ENCODE measurements at regions not wholly inside any gene's neighbourhood (a gene's known extent, or its start where the extent isn't known, plus 50 kb on each side); places are given as distances from the start of the nearest gene placed in this dataset.
A peak's percentile ranks its signal among the peaks of the same experiment; 100 is the strongest.

DNA sequence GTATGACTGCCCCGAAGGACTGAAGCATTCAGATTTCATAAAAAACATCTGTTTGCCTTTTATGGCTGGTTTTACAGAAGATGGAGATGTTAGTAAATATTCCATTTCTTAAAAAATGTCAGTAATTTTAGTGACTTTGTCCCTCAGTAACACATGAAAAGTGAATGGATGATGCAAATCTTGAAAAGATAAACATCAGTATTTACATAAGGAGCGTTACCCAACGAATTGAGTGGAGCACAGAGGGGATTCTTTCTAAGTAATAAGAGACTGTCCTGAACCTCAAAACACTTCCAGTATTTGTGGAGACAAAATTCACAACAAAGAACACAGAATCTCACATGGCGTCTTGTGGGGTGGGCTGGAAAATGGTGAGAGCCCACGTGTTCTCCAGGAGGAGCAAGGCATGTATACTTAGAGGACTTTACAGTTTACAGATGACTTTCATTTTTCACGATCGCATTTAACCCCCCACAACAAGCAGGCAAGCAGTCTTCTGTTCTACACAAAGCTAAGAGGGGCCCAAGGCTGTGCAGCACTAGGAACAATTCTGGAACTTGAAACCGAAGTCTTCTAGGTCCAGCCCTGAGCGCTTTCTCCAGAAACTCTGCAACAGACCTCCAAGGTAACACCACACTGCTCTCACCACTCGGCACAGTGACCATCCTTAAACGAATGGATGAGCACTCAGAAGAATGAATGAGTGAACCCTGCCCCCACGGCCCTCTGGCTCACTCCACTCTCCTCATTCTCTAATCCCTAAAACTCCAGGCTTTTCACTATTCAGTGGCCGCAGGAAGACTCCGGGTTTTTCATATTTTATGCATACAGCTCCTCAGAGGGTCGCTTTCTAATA, 709.8 kb downstream of the UQCRFS1 start:
- TF ChIP-seq, protein P1, sequence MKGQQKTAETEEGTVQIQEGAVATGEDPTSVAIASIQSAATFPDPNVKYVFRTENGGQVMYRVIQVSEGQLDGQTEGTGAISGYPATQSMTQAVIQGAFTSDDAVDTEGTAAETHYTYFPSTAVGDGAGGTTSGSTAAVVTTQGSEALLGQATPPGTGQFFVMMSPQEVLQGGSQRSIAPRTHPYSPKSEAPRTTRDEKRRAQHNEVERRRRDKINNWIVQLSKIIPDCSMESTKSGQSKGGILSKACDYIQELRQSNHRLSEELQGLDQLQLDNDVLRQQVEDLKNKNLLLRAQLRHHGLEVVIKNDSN (CRISPR knock-in tag; IDR thresholded peaks at IDR 0.05), result no peak
- TF ChIP-seq, protein P2, sequence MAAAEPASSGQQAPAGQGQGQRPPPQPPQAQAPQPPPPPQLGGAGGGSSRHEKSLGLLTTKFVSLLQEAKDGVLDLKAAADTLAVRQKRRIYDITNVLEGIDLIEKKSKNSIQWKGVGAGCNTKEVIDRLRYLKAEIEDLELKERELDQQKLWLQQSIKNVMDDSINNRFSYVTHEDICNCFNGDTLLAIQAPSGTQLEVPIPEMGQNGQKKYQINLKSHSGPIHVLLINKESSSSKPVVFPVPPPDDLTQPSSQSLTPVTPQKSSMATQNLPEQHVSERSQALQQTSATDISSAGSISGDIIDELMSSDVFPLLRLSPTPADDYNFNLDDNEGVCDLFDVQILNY (CRISPR knock-in tag; IDR thresholded peaks at IDR 0.05), result no peak
- TF ChIP-seq ZBTB21 (CRISPR knock-in tag; IDR thresholded peaks at IDR 0.05; ENCODE audit: borderline replicate concordance) (no peak), NFATC4 (CRISPR knock-in tag; IDR thresholded peaks at IDR 0.05) (no peak), ZNF317 (CRISPR knock-in tag; IDR thresholded peaks at IDR 0.05; ENCODE audit: borderline replicate concordance, low read depth) (no peak), GTF2I (CRISPR knock-in tag; conservative IDR thresholded peaks at IDR 0.05) (no peak), ZNF671 (CRISPR knock-in tag; IDR thresholded peaks at IDR 0.05) (no peak), SP1 (CRISPR knock-in tag; conservative IDR thresholded peaks at IDR 0.05) (no peak), NFYB (CRISPR knock-in tag; conservative IDR thresholded peaks at IDR 0.05; ENCODE audit: low read depth) (no peak), JAZF1 (CRISPR knock-in tag; IDR thresholded peaks at IDR 0.05) (no peak), NFE2L1 (CRISPR knock-in tag; IDR thresholded peaks at IDR 0.05) (no peak), EMX1 (CRISPR knock-in tag; IDR thresholded peaks at IDR 0.05) (no peak), ZNF219 (CRISPR knock-in tag; IDR thresholded peaks at IDR 0.05; ENCODE audit: borderline replicate concordance) (no peak), ZNF138 (CRISPR knock-in tag; conservative IDR thresholded peaks at IDR 0.05) (no peak), RORB (CRISPR knock-in tag; IDR thresholded peaks at IDR 0.05) (no peak)
- TF ChIP-seq, protein P3, sequence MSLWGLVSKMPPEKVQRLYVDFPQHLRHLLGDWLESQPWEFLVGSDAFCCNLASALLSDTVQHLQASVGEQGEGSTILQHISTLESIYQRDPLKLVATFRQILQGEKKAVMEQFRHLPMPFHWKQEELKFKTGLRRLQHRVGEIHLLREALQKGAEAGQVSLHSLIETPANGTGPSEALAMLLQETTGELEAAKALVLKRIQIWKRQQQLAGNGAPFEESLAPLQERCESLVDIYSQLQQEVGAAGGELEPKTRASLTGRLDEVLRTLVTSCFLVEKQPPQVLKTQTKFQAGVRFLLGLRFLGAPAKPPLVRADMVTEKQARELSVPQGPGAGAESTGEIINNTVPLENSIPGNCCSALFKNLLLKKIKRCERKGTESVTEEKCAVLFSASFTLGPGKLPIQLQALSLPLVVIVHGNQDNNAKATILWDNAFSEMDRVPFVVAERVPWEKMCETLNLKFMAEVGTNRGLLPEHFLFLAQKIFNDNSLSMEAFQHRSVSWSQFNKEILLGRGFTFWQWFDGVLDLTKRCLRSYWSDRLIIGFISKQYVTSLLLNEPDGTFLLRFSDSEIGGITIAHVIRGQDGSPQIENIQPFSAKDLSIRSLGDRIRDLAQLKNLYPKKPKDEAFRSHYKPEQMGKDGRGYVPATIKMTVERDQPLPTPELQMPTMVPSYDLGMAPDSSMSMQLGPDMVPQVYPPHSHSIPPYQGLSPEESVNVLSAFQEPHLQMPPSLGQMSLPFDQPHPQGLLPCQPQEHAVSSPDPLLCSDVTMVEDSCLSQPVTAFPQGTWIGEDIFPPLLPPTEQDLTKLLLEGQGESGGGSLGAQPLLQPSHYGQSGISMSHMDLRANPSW (CRISPR knock-in tag; conservative IDR thresholded peaks at IDR 0.05; ENCODE audit: low read depth), result no peak
- TF ChIP-seq, protein P4, sequence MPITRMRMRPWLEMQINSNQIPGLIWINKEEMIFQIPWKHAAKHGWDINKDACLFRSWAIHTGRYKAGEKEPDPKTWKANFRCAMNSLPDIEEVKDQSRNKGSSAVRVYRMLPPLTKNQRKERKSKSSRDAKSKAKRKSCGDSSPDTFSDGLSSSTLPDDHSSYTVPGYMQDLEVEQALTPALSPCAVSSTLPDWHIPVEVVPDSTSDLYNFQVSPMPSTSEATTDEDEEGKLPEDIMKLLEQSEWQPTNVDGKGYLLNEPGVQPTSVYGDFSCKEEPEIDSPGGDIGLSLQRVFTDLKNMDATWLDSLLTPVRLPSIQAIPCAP (CRISPR knock-in tag; IDR thresholded peaks at IDR 0.05), result no peak
- TF ChIP-seq, protein P5, sequence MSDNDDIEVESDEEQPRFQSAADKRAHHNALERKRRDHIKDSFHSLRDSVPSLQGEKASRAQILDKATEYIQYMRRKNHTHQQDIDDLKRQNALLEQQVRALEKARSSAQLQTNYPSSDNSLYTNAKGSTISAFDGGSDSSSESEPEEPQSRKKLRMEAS (CRISPR knock-in tag; IDR thresholded peaks at IDR 0.05), result no peak
- TF ChIP-seq, protein P6, sequence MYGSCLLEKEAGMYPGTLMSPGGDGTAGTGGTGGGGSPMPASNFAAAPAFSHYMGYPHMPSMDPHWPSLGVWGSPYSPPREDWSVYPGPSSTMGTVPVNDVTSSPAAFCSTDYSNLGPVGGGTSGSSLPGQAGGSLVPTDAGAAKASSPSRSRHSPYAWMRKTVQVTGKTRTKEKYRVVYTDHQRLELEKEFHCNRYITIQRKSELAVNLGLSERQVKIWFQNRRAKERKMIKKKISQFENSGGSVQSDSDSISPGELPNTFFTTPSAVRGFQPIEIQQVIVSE (CRISPR knock-in tag; IDR thresholded peaks at IDR 0.05; ENCODE audit: borderline replicate concordance), result no peak
- TF ChIP-seq, protein P7, sequence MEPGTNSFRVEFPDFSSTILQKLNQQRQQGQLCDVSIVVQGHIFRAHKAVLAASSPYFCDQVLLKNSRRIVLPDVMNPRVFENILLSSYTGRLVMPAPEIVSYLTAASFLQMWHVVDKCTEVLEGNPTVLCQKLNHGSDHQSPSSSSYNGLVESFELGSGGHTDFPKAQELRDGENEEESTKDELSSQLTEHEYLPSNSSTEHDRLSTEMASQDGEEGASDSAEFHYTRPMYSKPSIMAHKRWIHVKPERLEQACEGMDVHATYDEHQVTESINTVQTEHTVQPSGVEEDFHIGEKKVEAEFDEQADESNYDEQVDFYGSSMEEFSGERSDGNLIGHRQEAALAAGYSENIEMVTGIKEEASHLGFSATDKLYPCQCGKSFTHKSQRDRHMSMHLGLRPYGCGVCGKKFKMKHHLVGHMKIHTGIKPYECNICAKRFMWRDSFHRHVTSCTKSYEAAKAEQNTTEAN (CRISPR knock-in tag; IDR thresholded peaks at IDR 0.05), result no peak
- ChIA-PET POLR2A (no interaction called here), CTCF (interaction anchor here (0.7 to 2.7 kb wide), 2 partner anchors 109 to 131 kb away, joined by 3 to 13 read pairs; no protein-coding TSS in a partner anchor)
- Mint-ChIP-seq H3K36me3 (no peaks in the 10 kb centered on the region), H3K27ac (0 out of 2 replicates have a peak overlapping the region, but pooled peaks have one; percentile 13), H3K9me3 (no peaks in the 10 kb centered on the region), H3K4me1 (peaks cover 44% of the 10 kb centered on the region), H3K4me3 (no peak overlapping the region; the same call in 1 of the 2 replicates), H3K27me3 (ENCODE audit: low read depth) (no peaks in the 10 kb centered on the region)
- DNase-seq (ENCODE audit: low spot score), result no peak
- no peak for ATAC-seq

Measured in WTC11 (cell line).